Spleen (tissue), 7 donors: ENCODE measurements at regions not wholly inside any gene's neighbourhood (a gene's known extent, or its start where the extent isn't known, plus 50 kb on each side); places are given as distances from the start of the nearest gene placed in this dataset.

Source experiments
- POLR2A ChIP-seq, 3 donors: fragments of 450-650 bp; IDR thresholded peaks; one replicate each; pipeline ENCODE4 v1.5.1; 2017; ENCODE audit warnings: antibody characterized with exemption in 3 of 3, mild to moderate bottlenecking in 1 of 3
- TF ChIP-seq, protein P1 (sequence below), 11 experiments: fragments of 200-600 bp in 7 of 11; fragments of 450-650 bp in 4 of 11; sonication (generic) in 4 of 11; IDR thresholded peaks in 8 of 11; conservative IDR thresholded peaks in 3 of 11; 1 replicate in 7 of 11; 2 replicates in 4 of 11; pipeline versions ENCODE4 v1.4.0 to v1.8.0; 2016 to 2021; ENCODE audit warnings: antibody characterized with exemption in 11 of 11, inconsistent platforms in 4 of 11, mild to moderate bottlenecking in 1 of 11
- donor health status: DM: no; HTN: no; CAD: no; lungs with moderate emphysema.
- donor health status: DM: no; HTN: no; CAD: no.
- donor health status: DM: no; HTN: no; CAD: no.

DNA sequence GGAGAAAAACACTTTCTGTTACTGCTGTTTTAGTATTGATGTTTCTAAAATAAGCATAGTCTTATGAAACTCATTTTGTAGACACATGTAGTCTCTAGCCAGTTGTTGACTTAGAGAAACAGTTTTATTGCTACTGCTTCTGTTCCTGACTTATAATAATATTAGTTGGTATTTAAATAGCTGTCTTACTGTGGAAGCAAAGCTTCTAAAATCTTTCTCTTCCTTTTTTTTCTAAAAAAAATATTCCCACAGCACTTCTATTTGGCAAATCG lies 121.8 kb downstream of the MTX2 start:
- TF ChIP-seq POLR2A (IDR thresholded peaks at IDR 0.05), result no peak
- TF ChIP-seq, protein P1, sequence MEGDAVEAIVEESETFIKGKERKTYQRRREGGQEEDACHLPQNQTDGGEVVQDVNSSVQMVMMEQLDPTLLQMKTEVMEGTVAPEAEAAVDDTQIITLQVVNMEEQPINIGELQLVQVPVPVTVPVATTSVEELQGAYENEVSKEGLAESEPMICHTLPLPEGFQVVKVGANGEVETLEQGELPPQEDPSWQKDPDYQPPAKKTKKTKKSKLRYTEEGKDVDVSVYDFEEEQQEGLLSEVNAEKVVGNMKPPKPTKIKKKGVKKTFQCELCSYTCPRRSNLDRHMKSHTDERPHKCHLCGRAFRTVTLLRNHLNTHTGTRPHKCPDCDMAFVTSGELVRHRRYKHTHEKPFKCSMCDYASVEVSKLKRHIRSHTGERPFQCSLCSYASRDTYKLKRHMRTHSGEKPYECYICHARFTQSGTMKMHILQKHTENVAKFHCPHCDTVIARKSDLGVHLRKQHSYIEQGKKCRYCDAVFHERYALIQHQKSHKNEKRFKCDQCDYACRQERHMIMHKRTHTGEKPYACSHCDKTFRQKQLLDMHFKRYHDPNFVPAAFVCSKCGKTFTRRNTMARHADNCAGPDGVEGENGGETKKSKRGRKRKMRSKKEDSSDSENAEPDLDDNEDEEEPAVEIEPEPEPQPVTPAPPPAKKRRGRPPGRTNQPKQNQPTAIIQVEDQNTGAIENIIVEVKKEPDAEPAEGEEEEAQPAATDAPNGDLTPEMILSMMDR (IDR thresholded peaks at IDR 0.05 in 8 of 11, conservative IDR thresholded peaks at IDR 0.05 in 3 of 11), result no peak
